ENCODE measurements at regions not wholly inside any gene's neighbourhood (a gene's known extent, or its start where the extent isn't known, plus 50 kb on each side); places are given as distances from the start of the nearest gene placed in this dataset.

DNA sequence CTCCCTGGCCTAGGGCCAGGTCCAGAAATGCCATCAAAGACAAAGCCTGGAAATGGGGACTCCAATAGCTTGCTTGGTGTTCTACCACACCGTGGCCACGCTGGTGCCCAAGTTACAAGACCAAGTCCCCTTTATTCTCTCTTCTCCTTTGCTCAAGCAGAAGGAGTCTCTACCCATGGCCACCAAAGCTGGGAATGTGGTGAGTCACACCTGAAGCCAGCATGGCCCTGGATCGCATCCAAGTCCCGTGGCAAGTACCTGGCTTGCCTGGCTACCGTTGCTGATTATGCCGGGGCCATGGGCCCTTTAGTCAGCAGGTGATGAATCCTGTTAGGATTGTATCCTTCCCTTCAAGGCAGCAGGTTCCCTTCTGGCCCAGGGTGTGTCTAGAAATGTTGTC, 260.0 kb downstream of the HAPSTR1 start:
- ATAC-seq (ENCODE audit: insufficient read depth, low read depth) (no peak), DNase-seq (no peak)
- H3K4me2 ChIP-seq (ENCODE audit: insufficient read depth, low read length): no peak overlapping the region
- H3K36me3 ChIP-seq (ENCODE audit: insufficient read depth, low read length): no peaks in the 10 kb centered on the region
- H4K20me1 ChIP-seq (ENCODE audit: insufficient read depth, low read length): no peaks in the 10 kb centered on the region
- no peaks in the 10 kb centered on the region for H3K4me1 ChIP-seq (ENCODE audit: insufficient read depth, low read length)
- no peak overlapping the region for H3K9ac ChIP-seq (ENCODE audit: low read depth, low read length)
- H3K27ac ChIP-seq (ENCODE audit: low read length): no peak overlapping the region
- H3K4me3 ChIP-seq (ENCODE audit: low read depth in 1 of 2, low read length in 2 of 2): no peak overlapping the region
- no peaks in the 10 kb centered on the region for H3K79me2 ChIP-seq (ENCODE audit: insufficient read depth, low read length)
- TF ChIP-seq EZH2 (IDR thresholded peaks at IDR 0.05; ENCODE audit: borderline replicate concordance, low read depth, low read length, severe bottlenecking): no peak
- TF ChIP-seq, protein P1, sequence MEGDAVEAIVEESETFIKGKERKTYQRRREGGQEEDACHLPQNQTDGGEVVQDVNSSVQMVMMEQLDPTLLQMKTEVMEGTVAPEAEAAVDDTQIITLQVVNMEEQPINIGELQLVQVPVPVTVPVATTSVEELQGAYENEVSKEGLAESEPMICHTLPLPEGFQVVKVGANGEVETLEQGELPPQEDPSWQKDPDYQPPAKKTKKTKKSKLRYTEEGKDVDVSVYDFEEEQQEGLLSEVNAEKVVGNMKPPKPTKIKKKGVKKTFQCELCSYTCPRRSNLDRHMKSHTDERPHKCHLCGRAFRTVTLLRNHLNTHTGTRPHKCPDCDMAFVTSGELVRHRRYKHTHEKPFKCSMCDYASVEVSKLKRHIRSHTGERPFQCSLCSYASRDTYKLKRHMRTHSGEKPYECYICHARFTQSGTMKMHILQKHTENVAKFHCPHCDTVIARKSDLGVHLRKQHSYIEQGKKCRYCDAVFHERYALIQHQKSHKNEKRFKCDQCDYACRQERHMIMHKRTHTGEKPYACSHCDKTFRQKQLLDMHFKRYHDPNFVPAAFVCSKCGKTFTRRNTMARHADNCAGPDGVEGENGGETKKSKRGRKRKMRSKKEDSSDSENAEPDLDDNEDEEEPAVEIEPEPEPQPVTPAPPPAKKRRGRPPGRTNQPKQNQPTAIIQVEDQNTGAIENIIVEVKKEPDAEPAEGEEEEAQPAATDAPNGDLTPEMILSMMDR (IDR thresholded peaks at IDR 0.05; ENCODE audit: borderline replicate concordance, extremely low read depth, low read length, poor library complexity, severe bottlenecking): no peak
- no peaks in the 10 kb centered on the region for H3K9me3 ChIP-seq (ENCODE audit: insufficient read depth, low read length, severe bottlenecking)
- no peaks in the 10 kb centered on the region for H3K27me3 ChIP-seq (ENCODE audit: insufficient read depth, low read length, poor library complexity)
- no peak overlapping the region for H2AFZ ChIP-seq (ENCODE audit: low read depth, low read length)

DNA sequence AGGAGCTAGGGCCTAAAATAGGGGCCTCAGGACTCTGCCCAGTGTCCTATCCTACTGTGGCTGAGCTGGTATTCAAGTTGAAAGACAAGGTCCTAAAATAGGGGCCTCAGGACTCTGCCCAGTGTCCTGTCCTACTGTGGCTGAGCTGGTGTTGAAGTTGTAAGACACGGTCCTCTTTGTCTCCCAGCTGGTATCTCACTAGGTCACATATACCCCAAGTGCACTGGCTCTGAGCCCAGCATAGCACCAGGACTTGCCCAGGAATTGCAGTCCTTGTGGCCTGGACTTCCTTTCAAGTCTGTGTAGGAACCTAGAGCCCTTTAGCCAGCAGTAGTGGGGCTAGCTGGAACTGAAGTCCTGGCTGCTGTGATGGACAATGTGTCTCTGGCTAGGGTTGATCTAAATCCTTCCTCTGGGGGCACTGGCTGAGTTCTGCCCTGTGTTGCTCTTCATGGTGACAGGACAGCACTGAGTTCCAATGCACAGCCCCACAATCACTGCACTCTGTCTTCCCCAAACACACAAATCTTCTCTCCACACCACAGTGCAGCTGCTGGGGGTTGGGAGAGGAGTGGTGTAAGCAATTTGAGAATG, 260.5 kb downstream of the HAPSTR1 start:
- H3K4me2 ChIP-seq (ENCODE audit: insufficient read depth, low read length): no peak overlapping the region
- H3K9me3 ChIP-seq (ENCODE audit: insufficient read depth, low read length, severe bottlenecking): no peaks in the 10 kb centered on the region
- DNase-seq (no peak), ATAC-seq (ENCODE audit: insufficient read depth, low read depth) (no peak)
- H2AFZ ChIP-seq (ENCODE audit: low read depth, low read length): no peak overlapping the region
- H3K4me3 ChIP-seq (ENCODE audit: low read depth in 1 of 2, low read length in 2 of 2): no peak overlapping the region
- no peaks in the 10 kb centered on the region for H3K27me3 ChIP-seq (ENCODE audit: insufficient read depth, low read length, poor library complexity)
- no peak overlapping the region for H3K9ac ChIP-seq (ENCODE audit: low read depth, low read length)
- H3K36me3 ChIP-seq (ENCODE audit: insufficient read depth, low read length): no peaks in the 10 kb centered on the region
- no peak overlapping the region for H3K27ac ChIP-seq (ENCODE audit: low read length)
- H3K4me1 ChIP-seq (ENCODE audit: insufficient read depth, low read length): no peaks in the 10 kb centered on the region
- TF ChIP-seq, protein P1 (IDR thresholded peaks at IDR 0.05; ENCODE audit: borderline replicate concordance, extremely low read depth, low read length, poor library complexity, severe bottlenecking): no peak
- no peak for TF ChIP-seq EZH2 (IDR thresholded peaks at IDR 0.05; ENCODE audit: borderline replicate concordance, low read depth, low read length, severe bottlenecking)
- no peaks in the 10 kb centered on the region for H4K20me1 ChIP-seq (ENCODE audit: insufficient read depth, low read length)
- H3K79me2 ChIP-seq (ENCODE audit: insufficient read depth, low read length): no peaks in the 10 kb centered on the region

DNA sequence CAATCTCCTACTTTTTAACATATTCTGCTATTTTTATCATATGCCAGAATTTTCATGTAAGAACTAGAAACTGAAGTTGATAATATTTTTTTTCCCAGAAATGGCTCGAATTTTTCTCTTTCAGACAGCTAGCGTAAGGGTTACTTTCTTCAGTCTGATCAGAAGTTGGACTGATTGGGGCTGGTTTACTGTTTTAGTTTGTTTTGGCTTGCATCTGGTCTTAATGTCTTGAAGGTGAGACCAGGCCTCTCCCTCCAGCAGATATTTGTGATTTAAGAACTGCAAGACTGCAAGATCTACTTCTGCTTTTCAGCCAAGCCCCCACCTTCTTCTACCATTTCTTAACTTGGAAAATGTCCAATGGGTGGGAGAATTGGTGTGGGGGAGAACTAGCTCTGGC, 266.4 kb downstream of the HAPSTR1 start:
- Histone ChIP-seq H3K4me2 (ENCODE audit: insufficient read depth, low read length) (no peak overlapping the region), H3K4me3 (ENCODE audit: low read depth in 1 of 2, low read length in 2 of 2) (no peak overlapping the region), H3K9ac (ENCODE audit: low read depth, low read length) (no peak overlapping the region), H3K36me3 (ENCODE audit: insufficient read depth, low read length) (no peaks in the 10 kb centered on the region), H3K79me2 (ENCODE audit: insufficient read depth, low read length) (no peaks in the 10 kb centered on the region), H2AFZ (ENCODE audit: low read depth, low read length) (no peak overlapping the region), H3K9me3 (ENCODE audit: insufficient read depth, low read length, severe bottlenecking) (no peaks in the 10 kb centered on the region), H3K27ac (ENCODE audit: low read length) (no peak overlapping the region), H3K27me3 (ENCODE audit: insufficient read depth, low read length, poor library complexity) (no peaks in the 10 kb centered on the region), H3K4me1 (ENCODE audit: insufficient read depth, low read length) (no peaks in the 10 kb centered on the region), H4K20me1 (ENCODE audit: insufficient read depth, low read length) (no peaks in the 10 kb centered on the region)
- TF ChIP-seq, protein P1 (IDR thresholded peaks at IDR 0.05; ENCODE audit: borderline replicate concordance, extremely low read depth, low read length, poor library complexity, severe bottlenecking): no peak
- no peak for TF ChIP-seq EZH2 (IDR thresholded peaks at IDR 0.05; ENCODE audit: borderline replicate concordance, low read depth, low read length, severe bottlenecking)
- DNase-seq: no peak
- no peak for ATAC-seq (ENCODE audit: insufficient read depth, low read depth)

DNA sequence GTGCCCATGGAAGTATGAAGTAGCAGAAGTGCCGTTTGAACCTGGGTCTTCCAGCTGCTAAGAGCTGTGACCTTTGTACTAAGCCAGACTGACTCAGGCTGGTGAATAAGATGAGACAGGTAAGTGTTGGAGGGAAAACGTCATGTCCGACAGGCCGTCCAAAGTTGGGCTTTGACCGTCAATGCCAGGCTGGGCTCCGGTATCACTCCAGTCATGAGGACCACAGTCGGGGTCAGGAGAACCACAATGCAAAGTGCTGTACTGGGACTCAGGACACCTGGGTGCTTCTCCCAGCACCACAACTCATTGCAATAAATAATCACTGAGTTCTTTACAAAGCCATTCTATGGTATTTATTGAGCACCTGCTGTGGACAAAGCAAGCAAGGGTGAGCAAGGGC, 268.6 kb downstream of the HAPSTR1 start:
- no peaks in the 10 kb centered on the region for H3K79me2 ChIP-seq (ENCODE audit: insufficient read depth, low read length)
- H3K4me1 ChIP-seq (ENCODE audit: insufficient read depth, low read length): no peaks in the 10 kb centered on the region
- H3K4me2 ChIP-seq (ENCODE audit: insufficient read depth, low read length): no peak overlapping the region
- no peaks in the 10 kb centered on the region for H3K9me3 ChIP-seq (ENCODE audit: insufficient read depth, low read length, severe bottlenecking)
- ATAC-seq (ENCODE audit: insufficient read depth, low read depth) (no peak), DNase-seq (no peak)
- no peak overlapping the region for H3K4me3 ChIP-seq (ENCODE audit: low read depth in 1 of 2, low read length in 2 of 2)
- TF ChIP-seq, protein P1 (IDR thresholded peaks at IDR 0.05; ENCODE audit: borderline replicate concordance, extremely low read depth, low read length, poor library complexity, severe bottlenecking): no peak
- no peak for TF ChIP-seq EZH2 (IDR thresholded peaks at IDR 0.05; ENCODE audit: borderline replicate concordance, low read depth, low read length, severe bottlenecking)
- H3K9ac ChIP-seq (ENCODE audit: low read depth, low read length): no peak overlapping the region
- H3K27me3 ChIP-seq (ENCODE audit: insufficient read depth, low read length, poor library complexity): no peaks in the 10 kb centered on the region
- no peaks in the 10 kb centered on the region for H4K20me1 ChIP-seq (ENCODE audit: insufficient read depth, low read length)
- H3K36me3 ChIP-seq (ENCODE audit: insufficient read depth, low read length): no peaks in the 10 kb centered on the region
- no peak overlapping the region for H2AFZ ChIP-seq (ENCODE audit: low read depth, low read length)
- no peak overlapping the region for H3K27ac ChIP-seq (ENCODE audit: low read length)

All from DND-41 (cell line).